ENCODE measurements at regions not wholly inside any gene's neighbourhood (a gene's known extent, or its start where the extent isn't known, plus 50 kb on each side); places are given as distances from the start of the nearest gene placed in this dataset.

- H3K9me3 ChIP-seq (replicated peaks; ENCODE audit: insufficient read depth, low read length): no peaks in the 10 kb centered on the region
- no peaks in the 10 kb centered on the region for H3K79me2 ChIP-seq (ENCODE audit: low read length)
- H3F3A ChIP-seq (ENCODE audit: insufficient read depth, low read length): no peaks in the 10 kb centered on the region
- no peaks in the 10 kb centered on the region for H3K27me3 ChIP-seq (replicated peaks; ENCODE audit: insufficient read depth, low read length)
- no peak overlapping the region for H3K4me2 ChIP-seq (ENCODE audit: low read depth, low read length)
- H2AFZ ChIP-seq (ENCODE audit: low read length): no peak overlapping the region
- H3K9me2 ChIP-seq (replicated peaks; ENCODE audit: insufficient read depth, low read length): no peaks in the 10 kb centered on the region
- H3K36me3 ChIP-seq (replicated peaks; ENCODE audit: insufficient read depth, low read length): no peaks in the 10 kb centered on the region
- DNase-seq: no peak
- H4K20me1 ChIP-seq (ENCODE audit: insufficient read depth, low read length): no peaks in the 10 kb centered on the region
- no peak for TF ChIP-seq CTCF (IDR thresholded peaks at IDR 0.05; ENCODE audit: low read length)
- no peak for TF ChIP-seq EZH2 (optimal IDR thresholded peaks at IDR 0.05; ENCODE audit: low read depth, low read length)
- no peak for TF ChIP-seq EZH2phosphoT487 (IDR thresholded peaks at IDR 0.05; ENCODE audit: low read length)
- H3K27ac ChIP-seq (ENCODE audit: low read length): no peak overlapping the region
- H3K4me3 ChIP-seq (ENCODE audit: low read length): no peak overlapping the region
- H3K4me1 ChIP-seq (ENCODE audit: low read length): no peaks in the 10 kb centered on the region
- H3K9ac ChIP-seq (ENCODE audit: low read length): no peak overlapping the region
Measured at GRCh38 chr12:89172224-89172623, 180.1 kb downstream of the DUSP6 start.

GRCh38 chr12:89169321-89169720 lies 183.0 kb downstream of the DUSP6 start:
- H4K20me1 ChIP-seq (ENCODE audit: insufficient read depth, low read length): no peaks in the 10 kb centered on the region
- H3K27me3 ChIP-seq (replicated peaks; ENCODE audit: insufficient read depth, low read length): no peaks in the 10 kb centered on the region
- no peak overlapping the region for H3K4me3 ChIP-seq (ENCODE audit: low read length)
- no peaks in the 10 kb centered on the region for H3K36me3 ChIP-seq (replicated peaks; ENCODE audit: insufficient read depth, low read length)
- H3K79me2 ChIP-seq (ENCODE audit: low read length): no peaks in the 10 kb centered on the region
- H3K9me2 ChIP-seq (replicated peaks; ENCODE audit: insufficient read depth, low read length): no peaks in the 10 kb centered on the region
- no peaks in the 10 kb centered on the region for H3K9me3 ChIP-seq (replicated peaks; ENCODE audit: insufficient read depth, low read length)
- DNase-seq: no peak
- peaks cover 9% of the 10 kb centered on the region for H3K4me1 ChIP-seq (ENCODE audit: low read length)
- no peaks in the 10 kb centered on the region for H3F3A ChIP-seq (ENCODE audit: insufficient read depth, low read length)
- TF ChIP-seq EZH2phosphoT487 (IDR thresholded peaks at IDR 0.05; ENCODE audit: low read length): no peak
- TF ChIP-seq CTCF (IDR thresholded peaks at IDR 0.05; ENCODE audit: low read length): no peak
- TF ChIP-seq EZH2 (optimal IDR thresholded peaks at IDR 0.05; ENCODE audit: low read depth, low read length): no peak
- no peak overlapping the region for H2AFZ ChIP-seq (ENCODE audit: low read length)
- H3K27ac ChIP-seq (ENCODE audit: low read length): no peak overlapping the region
- no peak overlapping the region for H3K4me2 ChIP-seq (ENCODE audit: low read depth, low read length)
- no peak overlapping the region for H3K9ac ChIP-seq (ENCODE audit: low read length)

- no peak overlapping the region for H3K9ac ChIP-seq (ENCODE audit: low read length)
- H3K27me3 ChIP-seq (replicated peaks; ENCODE audit: insufficient read depth, low read length): no peaks in the 10 kb centered on the region
- no peak overlapping the region for H2AFZ ChIP-seq (ENCODE audit: low read length)
- no peaks in the 10 kb centered on the region for H4K20me1 ChIP-seq (ENCODE audit: insufficient read depth, low read length)
- no peaks in the 10 kb centered on the region for H3K79me2 ChIP-seq (ENCODE audit: low read length)
- no peaks in the 10 kb centered on the region for H3K9me2 ChIP-seq (replicated peaks; ENCODE audit: insufficient read depth, low read length)
- no peak overlapping the region for H3K4me3 ChIP-seq (ENCODE audit: low read length)
- H3F3A ChIP-seq (ENCODE audit: insufficient read depth, low read length): no peaks in the 10 kb centered on the region
- DNase-seq: no peak
- peaks cover 17% of the 10 kb centered on the region for H3K4me1 ChIP-seq (ENCODE audit: low read length)
- no peaks in the 10 kb centered on the region for H3K36me3 ChIP-seq (replicated peaks; ENCODE audit: insufficient read depth, low read length)
- H3K27ac ChIP-seq (ENCODE audit: low read length): no peak overlapping the region
- no peak overlapping the region for H3K4me2 ChIP-seq (ENCODE audit: low read depth, low read length)
- no peaks in the 10 kb centered on the region for H3K9me3 ChIP-seq (replicated peaks; ENCODE audit: insufficient read depth, low read length)
- TF ChIP-seq CTCF (IDR thresholded peaks at IDR 0.05; ENCODE audit: low read length) (no peak), EZH2phosphoT487 (IDR thresholded peaks at IDR 0.05; ENCODE audit: low read length) (no peak), EZH2 (optimal IDR thresholded peaks at IDR 0.05; ENCODE audit: low read depth, low read length) (no peak)
Measured at GRCh38 chr12:89167986-89168385, 184.3 kb downstream of the DUSP6 start.

Measured in MM.1S (cell line).